Kidney (tissue), 13 donors: ENCODE measurements at regions not wholly inside any gene's neighbourhood (a gene's known extent, or its start where the extent isn't known, plus 50 kb on each side); places are given as distances from the start of the nearest gene placed in this dataset.

ENCODE experiments used
- DNase-seq, 5 donors: peaks; one replicate each; pipeline ENCODE4 v3.0.0-alpha.2; 2013 to 2020
- FAIRE-seq: peaks from 2 replicates; lab custom pipeline; 2012; peaks lifted over from hg19 to GRCh38; lab: Jason Lieb, UNC
- H3K27ac ChIP-seq, 2 donors: one replicate each; pipeline ENCODE4 v1.7.0; 2013; ENCODE audit warnings: low read depth in 2 of 2, low read length in 2 of 2, inconsistent platforms in 1 of 2
- H3K27me3 ChIP-seq: one replicate; pipeline ENCODE4 v1.7.1; 2013; ENCODE audit warnings: low read length, inconsistent platforms; ENCODE audit not compliant: control insufficient read depth, insufficient read depth
- H3K36me3 ChIP-seq, 3 donors: one replicate each; pipeline versions ENCODE4 v1.7.0 to v1.7.1; 2013; ENCODE audit warnings: low read length in 3 of 3, control low read depth in 1 of 3, inconsistent platforms in 1 of 3; ENCODE audit not compliant: insufficient read depth in 3 of 3, control insufficient read depth in 2 of 3
- H3K4me1 ChIP-seq, 3 donors: one replicate each; pipeline versions ENCODE4 v1.7.0 to v1.7.1; 2013; ENCODE audit warnings: low read length in 3 of 3, inconsistent platforms in 1 of 3, low read depth in 1 of 3; ENCODE audit not compliant: control insufficient read depth in 2 of 3, insufficient read depth in 2 of 3
- H3K4me3 ChIP-seq, 3 donors: one replicate each; pipeline versions ENCODE4 v1.7.0 to v1.8.1; 2013; ENCODE audit warnings: low read length in 3 of 3, control low read depth in 1 of 3, inconsistent platforms in 1 of 3
- H3K9ac ChIP-seq, 3 donors: one replicate each; pipeline versions ENCODE4 v1.7.0 to v1.7.1; 2013; ENCODE audit warnings: low read length in 3 of 3, control low read depth in 1 of 3, inconsistent platforms in 1 of 3
- H3K9me3 ChIP-seq, 3 donors: one replicate each; pipeline versions ENCODE4 v1.7.0 to v1.7.1; 2013; ENCODE audit warnings: low read length in 3 of 3, control low read depth in 1 of 3, inconsistent platforms in 1 of 3; ENCODE audit not compliant: control insufficient read depth in 2 of 3, insufficient read depth in 1 of 3
- CTCF ChIP-seq: IDR thresholded peaks from 3 replicates; pipeline ENCODE4 v1.5.1; 2012; ENCODE audit warnings: mild to moderate bottlenecking, moderate library complexity, borderline replicate concordance; ENCODE audit not compliant: insufficient read depth; ENCODE audit errors: extremely low read depth
- intact Hi-C: fragments of 100-400 bp; cut with DNase I; formaldehyde crosslinking; loops from one replicate; pipeline ENCODE4 v1.11.1; 2022
- donor health status: control.
- donor health status: control.
- donor health status: control.
- donor health status: control.
- donor health status: control.
- donor health status: DM: yes; HTN: yes; CAD: no.
- donor health status: Normal renal cell carcinoma (clear cell type).

GRCh38 chr11:37533087-37533486, 935.1 kb upstream of the RAG2 start:
- FAIRE-seq (no peak), DNase-seq (no peak)
- no peak overlapping the region for H3K9ac ChIP-seq
- no peaks in the 10 kb centered on the region for H3K36me3 ChIP-seq
- H3K27ac ChIP-seq = no peak overlapping the region
- TF ChIP-seq CTCF = no peak
- H3K4me1 ChIP-seq = no peaks in the 10 kb centered on the region
- intact Hi-C loops = no loop called here
- no peaks in the 10 kb centered on the region for H3K27me3 ChIP-seq
- H3K9me3 ChIP-seq = no peaks in the 10 kb centered on the region
- H3K4me3 ChIP-seq = no peak overlapping the region

DNA sequence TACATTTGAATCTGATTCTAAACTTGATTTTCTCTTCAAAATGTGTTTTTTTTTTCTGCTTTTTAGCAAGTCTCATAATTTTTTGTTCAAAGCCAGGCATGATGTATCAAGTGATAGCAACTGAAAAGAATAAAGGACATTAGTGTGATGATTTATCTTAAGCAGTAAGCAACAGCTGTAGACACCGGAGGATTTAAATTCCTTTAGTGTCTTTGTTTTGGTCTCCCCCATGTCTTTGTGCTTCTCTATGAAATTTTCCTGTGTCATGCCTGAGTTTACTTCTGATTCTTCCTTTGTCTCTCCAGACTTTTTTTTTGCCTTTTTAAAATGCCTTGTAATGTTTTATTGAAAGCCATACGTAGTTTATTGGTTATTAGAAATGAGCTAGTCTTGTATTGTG, 934.2 kb upstream of the RAG2 start:
- Histone ChIP-seq H3K36me3 (no peaks in the 10 kb centered on the region), H3K4me1 (no peaks in the 10 kb centered on the region), H3K4me3 (no peak overlapping the region), H3K27ac (no peak overlapping the region), H3K27me3 (no peaks in the 10 kb centered on the region), H3K9ac (no peak overlapping the region), H3K9me3 (no peaks in the 10 kb centered on the region)
- peak in 2 of 5 donors; percentile 12 to 39 for DNase-seq
- TF ChIP-seq CTCF = no peak
- no peak for FAIRE-seq
- intact Hi-C loops = no loop called here

DNA sequence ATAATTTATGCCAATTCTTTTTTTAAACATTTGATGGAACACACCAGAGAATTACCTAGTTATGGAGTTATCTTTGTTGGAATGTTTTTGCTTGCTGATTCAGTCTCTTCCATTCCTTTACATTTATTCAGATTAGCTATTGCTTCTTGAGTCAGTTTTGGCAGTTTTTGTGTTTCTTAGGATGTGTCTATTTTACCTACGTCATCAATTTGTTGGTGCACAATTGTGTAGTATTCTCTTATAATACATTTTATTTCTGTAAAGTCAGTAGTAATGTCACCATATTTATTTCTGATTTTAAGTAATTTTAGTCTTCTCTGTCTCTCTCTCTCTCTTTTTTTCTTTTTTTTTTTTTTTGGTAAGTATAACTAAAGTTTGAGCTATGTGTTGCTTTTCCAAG, 929.5 kb upstream of the RAG2 start:
- no peak overlapping the region for H3K27ac ChIP-seq
- H3K4me3 ChIP-seq = no peak overlapping the region
- no peaks in the 10 kb centered on the region for H3K9me3 ChIP-seq
- no peaks in the 10 kb centered on the region for H3K36me3 ChIP-seq
- no peak overlapping the region for H3K9ac ChIP-seq
- H3K4me1 ChIP-seq = no peaks in the 10 kb centered on the region
- DNase-seq (no peak), FAIRE-seq (no peak)
- H3K27me3 ChIP-seq = no peaks in the 10 kb centered on the region
- TF ChIP-seq CTCF = no peak
- intact Hi-C loops = no loop called here

GRCh38 chr11:37525336-37525735, 927.3 kb upstream of the RAG2 start:
- peak; percentile 6 for TF ChIP-seq CTCF
- no peak overlapping the region for H3K4me3 ChIP-seq
- no peaks in the 10 kb centered on the region for H3K9me3 ChIP-seq
- FAIRE-seq (no peak), DNase-seq (no peak)
- H3K27ac ChIP-seq = no peak overlapping the region
- no peaks in the 10 kb centered on the region for H3K36me3 ChIP-seq
- H3K27me3 ChIP-seq = no peaks in the 10 kb centered on the region
- intact Hi-C loops = no loop called here
- no peak overlapping the region for H3K9ac ChIP-seq
- no peaks in the 10 kb centered on the region for H3K4me1 ChIP-seq
